ENCODE measurements at regions not wholly inside any gene's neighbourhood (a gene's known extent, or its start where the extent isn't known, plus 50 kb on each side); places are given as distances from the start of the nearest gene placed in this dataset.

GRCh38 chr6:119566546-119567260, 217.1 kb upstream of the MAN1A1 start:
- Histone ChIP-seq H4K5ac (ENCODE audit: insufficient read length, low read depth, low read length) (no peak overlapping the region), H3K36me3 (ENCODE audit: control insufficient read depth in 2 of 4, insufficient read depth in 4 of 4, low read length in 3 of 4) (no peaks in the 10 kb centered on the region), H3K27me3 (replicated peaks in 1 of 4; ENCODE audit: control insufficient read depth in 3 of 4, extremely low read depth in 1 of 4, insufficient read depth in 3 of 4, low read length in 3 of 4) (no peaks in the 10 kb centered on the region), H3K4me1 (replicated peaks in 1 of 4; ENCODE audit: control insufficient read depth in 3 of 4, insufficient read depth in 4 of 4, low read length in 3 of 4) (no peaks in the 10 kb centered on the region), H2BK120ac (replicated peaks; ENCODE audit: low read depth, low read length) (no peak overlapping the region), H4K8ac (ENCODE audit: extremely low read depth, insufficient read depth, low read length) (no peak overlapping the region), H3K23me2 (ENCODE audit: low read depth, low read length) (no peaks in the 10 kb centered on the region), H2AK5ac (ENCODE audit: low read depth, low read length) (no peak overlapping the region), H2BK5ac (ENCODE audit: low read depth, low read length) (no peak overlapping the region), H3K27ac (ENCODE audit: low read depth, low read length) (no peak overlapping the region), H3K9me3 (ENCODE audit: insufficient read depth in 2 of 2, low read depth in 1 of 2, low read length in 1 of 2) (no peaks in the 10 kb centered on the region), H3K9ac (replicated peaks in 1 of 4; ENCODE audit: extremely low read depth in 1 of 4, low read depth in 3 of 4, low read length in 3 of 4) (no peak overlapping the region), H2BK15ac (ENCODE audit: low read length) (no peak overlapping the region), H3K14ac (ENCODE audit: insufficient read length) (no peak overlapping the region), H2AFZ (ENCODE audit: low read length) (peak overlapping the region; percentile 62; the same call in 1 of the 2 replicates), H3K4me2 (ENCODE audit: insufficient read depth in 1 of 2, low read depth in 2 of 2, low read length in 2 of 2) (no peak overlapping the region), H4K20me1 (replicated peaks in 1 of 2; ENCODE audit: control insufficient read depth in 1 of 2, insufficient read depth in 2 of 2, low read length in 2 of 2) (no peaks in the 10 kb centered on the region), H3K56ac (replicated peaks; ENCODE audit: insufficient read length, low read depth, low read length) (no peak overlapping the region), H3K79me1 (ENCODE audit: low read depth, low read length) (no peaks in the 10 kb centered on the region), H4K91ac (replicated peaks; ENCODE audit: insufficient read length, low read length) (no peak overlapping the region), H3K79me2 (ENCODE audit: control insufficient read depth in 1 of 2, insufficient read depth in 2 of 2, low read length in 2 of 2) (no peaks in the 10 kb centered on the region), H3K4ac (replicated peaks; ENCODE audit: insufficient read length, low read depth, low read length) (no peak overlapping the region), H2BK20ac (ENCODE audit: low read length) (no peak overlapping the region), H3K23ac (ENCODE audit: insufficient read length) (no peak overlapping the region), H3K18ac (ENCODE audit: extremely low read depth, low read length) (no peak overlapping the region), H2BK12ac (ENCODE audit: low read depth, low read length) (no peak overlapping the region), H3K4me3 (ENCODE audit: extremely low read depth in 1 of 4, insufficient read depth in 2 of 4, low read depth in 3 of 4, low read length in 4 of 4) (no peak overlapping the region)
- FAIRE-seq, result no peak
- POLR2A ChIA-PET (ENCODE audit: partially characterized antibody), result no interaction called here
- CTCF ChIA-PET (ENCODE audit: partially characterized antibody), result interaction anchor here (1.0 kb wide), 1 partner anchor 27 kb away, joined by 3 read pairs; no protein-coding TSS in a partner anchor
- WGBS, 2 experiments (ENCODE audit: extremely low coverage in 1 of 2, insufficient coverage in 1 of 2, insufficient read length in 1 of 2, insufficient replicate concordance in 2 of 2, low coverage in 1 of 2, low lambda C conversion rate in 2 of 2, missing lambda C conversion rate in 1 of 2), result 94% methylated on average over 16 of the region's 19 CpGs; no CpG with 5 or more reads in 1 of the 2 experiments
- DNase-seq (ENCODE audit: low read depth in 1 of 2, low spot score in 2 of 2), result no peak
- no peak for TF ChIP-seq KDM1A (IDR thresholded peaks at IDR 0.05; ENCODE audit: borderline replicate concordance, low read length)
- TF ChIP-seq BRCA1 (IDR thresholded peaks at IDR 0.05; ENCODE audit: low read depth, low read length), result no peak
- TF ChIP-seq CEBPB (IDR thresholded peaks at IDR 0.05; ENCODE audit: low read depth, low read length), result no peak
